HG03066 (cell line): ENCODE measurements at regions not wholly inside any gene's neighbourhood (a gene's known extent, or its start where the extent isn't known, plus 50 kb on each side); places are given as distances from the start of the nearest gene placed in this dataset.
"Not testable (repeated sequence)": the region's sequence is repeated elsewhere in the genome, so short reads cannot be mapped to it uniquely, and the experiment has no call there.

Experiments
- ATAC-seq: cut with Tn5 transposase; IDR thresholded peaks from one replicate; pipeline ENCODE4 v1.9.1; 2021; ENCODE audit warnings: low read depth; ENCODE audit not compliant: unreplicated experiment

GRCh38 chr14:82854901-82855300 lies 1321.2 kb upstream of the SEL1L start:
- no peak for ATAC-seq

DNA sequence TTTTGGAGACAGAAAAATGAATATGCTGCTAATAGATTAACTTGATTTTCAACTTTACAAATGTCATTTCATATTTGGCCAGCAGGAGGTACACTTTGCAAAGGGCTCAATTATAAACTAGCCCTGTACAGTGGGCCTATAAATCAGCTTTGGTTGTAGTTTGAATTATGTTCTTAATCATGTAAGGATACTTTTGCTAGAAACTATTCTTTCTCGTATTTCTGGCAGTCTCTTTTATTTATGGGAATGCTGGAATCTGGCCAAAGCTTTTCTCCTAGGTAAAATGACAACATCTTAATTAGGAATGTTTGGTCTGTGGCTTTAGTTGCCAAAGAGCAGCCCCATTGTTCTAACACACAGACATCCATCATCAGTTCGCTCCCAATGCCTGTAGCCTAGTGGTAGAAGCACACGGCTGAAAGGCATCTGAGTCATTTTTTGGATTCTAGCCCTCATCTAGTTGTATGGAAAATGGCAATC lies 1322.3 kb upstream of the SEL1L start:
- ATAC-seq: no peak

- no peak for ATAC-seq
Measured at GRCh38 chr14:82861313-82861712, 1327.7 kb upstream of the SEL1L start.

DNA sequence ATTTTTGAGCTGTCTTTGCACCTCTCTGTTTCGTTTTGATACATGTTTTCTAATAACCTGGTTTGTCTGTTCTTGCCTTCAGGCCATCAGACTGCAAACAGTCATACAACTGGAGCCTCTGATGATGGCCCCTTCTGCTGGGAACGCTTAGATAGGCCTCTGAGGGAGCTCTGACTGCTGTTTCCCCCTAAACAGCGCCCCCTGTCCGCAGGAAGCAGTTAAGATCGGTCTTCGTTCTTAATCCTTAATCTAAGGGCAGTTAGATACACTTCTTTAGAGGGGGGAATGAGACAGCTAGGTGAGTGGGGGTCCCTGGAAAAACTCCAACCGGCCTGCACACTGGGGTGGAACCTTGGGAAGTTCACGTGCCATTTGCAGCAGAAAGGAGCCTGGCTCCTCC lies 1338.8 kb upstream of the SEL1L start:
- no peak for ATAC-seq

DNA sequence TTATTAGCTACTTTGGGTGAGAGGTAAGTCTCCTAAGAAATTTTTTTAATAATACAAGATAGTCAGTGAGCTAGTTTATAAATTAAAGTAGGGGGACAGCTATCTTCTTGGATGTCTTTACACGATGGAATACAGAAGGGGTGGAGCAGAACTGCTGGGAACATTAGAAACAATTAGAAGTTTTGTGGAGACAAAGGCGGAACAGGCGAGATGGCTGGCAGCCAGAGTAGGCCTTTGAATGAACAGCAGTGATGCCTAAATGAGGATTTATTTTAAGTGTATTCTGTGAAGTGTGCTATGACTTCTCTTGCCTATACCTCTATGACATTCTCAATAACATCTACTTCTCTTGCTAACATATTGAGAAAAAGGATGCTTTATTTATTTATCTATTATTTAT lies 1345.3 kb upstream of the SEL1L start:
- ATAC-seq: no peak

- ATAC-seq: no peak
Measured at GRCh38 chr14:82879949-82880535, 1346.4 kb upstream of the SEL1L start.

DNA sequence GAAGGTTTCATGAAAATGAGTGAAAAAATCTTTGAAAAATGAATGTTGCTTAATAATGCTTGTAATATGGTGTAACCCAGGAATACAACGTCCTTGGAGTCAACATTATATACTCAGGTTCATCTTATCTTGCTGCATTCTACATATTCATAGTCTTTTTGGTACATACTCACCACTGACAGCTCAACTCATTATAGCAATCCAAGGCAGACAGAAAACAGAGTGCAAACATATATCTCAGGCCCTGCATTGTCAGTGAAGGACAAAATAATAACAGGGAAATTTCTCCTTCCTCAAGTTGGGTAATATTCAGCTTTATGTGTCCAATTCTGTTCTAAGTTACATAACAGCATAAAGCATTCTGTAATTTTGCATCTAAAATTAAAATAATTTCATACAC lies 1353.0 kb upstream of the SEL1L start:
- no peak for ATAC-seq

- ATAC-seq: no peak
Measured at GRCh38 chr14:82889701-82890100, 1356.0 kb upstream of the SEL1L start.

GRCh38 chr14:82896476-82896875 lies 1362.8 kb upstream of the SEL1L start:
- no peak for ATAC-seq

DNA sequence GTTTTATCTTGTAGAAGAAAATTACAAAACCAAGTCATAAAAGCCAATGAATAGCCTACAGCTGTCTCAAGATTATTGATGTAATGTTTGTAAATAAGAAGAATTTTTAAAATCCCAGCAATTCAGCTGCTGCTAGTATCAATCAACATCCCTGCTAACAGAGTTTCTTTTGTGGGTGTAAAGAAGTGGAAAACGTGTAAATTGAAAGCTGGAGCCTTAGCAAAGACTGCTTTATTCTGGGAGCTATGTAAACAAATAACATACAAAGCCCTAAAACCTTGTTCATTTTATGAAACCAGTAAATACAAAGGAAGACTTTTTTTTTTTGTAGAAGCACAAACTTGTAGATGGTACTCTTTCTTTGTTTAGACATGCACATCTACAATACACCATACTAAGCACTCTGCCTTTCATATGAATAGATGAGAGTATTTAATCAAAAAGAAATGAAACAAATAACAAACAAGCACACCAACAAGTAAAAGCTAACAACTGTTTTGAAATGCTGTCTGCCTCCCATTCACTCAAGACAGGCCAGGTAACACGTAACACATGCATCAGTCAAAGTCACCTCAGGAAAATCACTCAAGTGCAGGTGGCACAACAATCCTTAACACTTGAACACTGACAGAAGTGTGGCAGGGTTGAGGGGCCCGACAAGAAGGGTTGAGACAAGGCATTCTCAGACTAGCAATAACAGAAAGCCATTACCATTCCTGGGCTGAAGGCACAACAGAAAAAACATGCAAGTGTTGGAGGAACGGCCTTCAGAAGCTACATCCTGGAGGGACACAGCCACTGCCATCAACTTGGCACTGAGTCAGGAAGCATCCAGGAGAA lies 1364.0 kb upstream of the SEL1L start:
- no peak for ATAC-seq

DNA sequence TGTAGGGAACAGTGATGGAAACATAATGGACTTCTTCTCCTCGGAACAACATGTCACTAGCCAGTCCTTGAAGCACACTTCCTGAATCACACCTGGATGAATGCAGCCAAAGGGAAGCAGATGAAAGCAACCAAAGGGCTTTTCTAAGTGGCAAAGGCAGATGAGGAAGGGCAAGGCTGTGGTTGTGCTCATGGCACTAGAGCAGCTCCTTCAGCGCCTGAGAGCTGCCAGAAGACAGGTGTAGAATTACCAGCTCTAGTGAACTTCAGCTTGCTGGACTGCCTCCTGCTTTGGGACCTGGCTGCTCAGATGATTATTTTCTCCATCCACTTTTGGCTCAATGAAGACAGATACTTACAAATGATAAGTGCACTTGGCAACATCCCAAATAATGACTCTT lies 1372.1 kb upstream of the SEL1L start:
- ATAC-seq: no peak

GRCh38 chr14:82911930-82912329 lies 1378.3 kb upstream of the SEL1L start:
- ATAC-seq: no peak

DNA sequence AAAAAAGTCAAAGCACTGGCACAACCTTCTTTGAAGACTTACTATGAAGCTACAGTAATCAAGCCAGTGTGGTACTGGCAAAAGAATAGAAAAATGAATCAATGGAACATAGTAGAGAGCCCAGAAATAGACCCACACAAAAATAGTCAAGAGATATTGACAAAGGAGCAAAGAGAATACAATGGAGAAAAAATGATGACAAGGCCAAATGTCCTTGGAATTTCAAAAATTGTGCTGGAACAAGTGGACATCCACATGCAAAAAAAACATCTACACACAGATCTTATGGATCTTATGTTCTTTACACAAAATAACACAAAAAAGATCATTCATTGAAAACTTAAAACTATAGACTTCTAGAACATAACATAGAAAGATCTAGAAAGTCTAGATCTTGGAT lies 1379.7 kb upstream of the SEL1L start:
- no peak for ATAC-seq

GRCh38 chr14:82915381-82915780 lies 1381.7 kb upstream of the SEL1L start:
- ATAC-seq: no peak

DNA sequence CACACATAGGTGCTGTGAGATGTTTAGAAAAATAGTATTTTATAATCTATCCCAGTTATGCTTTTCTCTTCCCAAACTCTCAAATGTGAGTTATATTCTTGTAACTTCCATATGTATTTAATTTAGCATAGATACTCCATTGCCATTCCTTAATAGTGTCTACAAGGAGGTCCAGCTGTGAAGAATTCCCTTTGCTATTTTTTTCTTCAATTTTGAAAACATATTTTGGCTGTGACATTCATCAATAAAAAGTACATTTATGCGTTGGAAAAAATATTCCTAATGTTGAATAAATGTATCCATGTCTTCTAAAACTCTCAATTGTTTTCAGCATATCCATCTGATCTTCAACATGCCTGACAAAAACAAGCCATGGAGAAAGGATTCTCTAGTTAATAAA lies 1402.0 kb upstream of the SEL1L start:
- no peak for ATAC-seq

DNA sequence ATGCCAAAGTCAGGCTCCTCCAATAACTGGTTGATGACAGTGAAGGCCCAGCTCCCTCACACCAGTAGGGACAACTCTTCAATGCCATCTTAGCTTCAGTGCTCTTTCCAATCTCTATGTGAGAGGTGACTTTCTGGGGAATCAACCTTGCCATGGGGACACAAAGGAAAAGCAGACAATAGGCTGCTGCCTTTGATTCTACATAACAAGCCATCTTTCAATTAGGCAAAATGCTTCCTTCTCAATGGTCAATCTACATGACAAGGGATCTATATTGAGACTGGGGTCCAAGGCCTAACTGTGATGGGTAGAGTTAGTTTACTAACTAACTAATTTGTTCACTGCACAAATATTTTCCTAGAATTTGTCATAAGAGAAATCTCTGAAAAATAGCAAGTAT lies 1417.5 kb upstream of the SEL1L start:
- ATAC-seq: no peak

DNA sequence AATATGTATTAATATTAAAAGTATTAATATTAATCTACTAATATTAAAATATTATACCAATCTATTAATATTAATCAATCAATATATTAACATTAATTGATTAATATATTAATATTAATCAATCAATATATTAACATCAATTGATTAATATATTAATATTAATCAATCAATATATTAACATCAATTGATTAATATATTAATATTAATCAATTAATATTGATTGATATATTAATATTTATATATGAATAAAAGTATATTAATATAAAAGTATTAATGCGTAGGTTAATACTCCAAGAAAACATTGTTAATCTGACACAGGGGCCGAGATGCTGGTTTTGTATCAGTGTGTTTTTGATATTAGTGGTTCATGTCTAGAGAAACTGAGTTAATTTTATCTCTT lies 1430.1 kb upstream of the SEL1L start:
- ATAC-seq: no peak

DNA sequence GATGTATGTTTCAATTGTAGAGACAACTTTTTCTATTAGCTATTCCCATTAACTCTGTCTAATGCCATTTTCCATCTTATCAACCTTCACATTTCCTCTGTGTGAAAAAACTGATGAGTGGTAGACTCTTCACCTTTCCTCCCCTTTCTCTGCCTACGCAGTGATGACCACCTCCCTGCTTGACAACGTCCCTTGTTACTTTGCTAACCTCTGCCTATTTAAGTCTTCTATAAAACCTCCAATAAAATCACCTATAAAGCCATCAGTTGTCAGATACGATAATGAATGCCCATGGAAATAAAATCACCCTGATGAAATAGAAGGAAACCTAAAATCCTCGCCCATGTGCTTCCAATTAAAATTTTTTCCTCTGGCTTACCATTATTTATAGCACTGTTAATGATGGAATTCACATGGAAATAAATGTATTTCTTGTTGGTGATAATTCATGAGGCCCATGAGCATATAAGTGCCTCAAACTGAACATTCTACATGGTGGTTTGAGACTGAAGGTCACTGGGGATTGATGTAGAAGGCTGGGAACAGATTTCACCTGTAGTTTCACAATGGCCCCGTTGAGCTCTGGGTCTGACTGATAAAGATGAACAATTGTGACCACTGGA lies 1454.0 kb upstream of the SEL1L start:
- ATAC-seq: no peak

GRCh38 chr14:82994547-82994946 lies 1460.9 kb upstream of the SEL1L start:
- not testable (repeated sequence) for ATAC-seq

GRCh38 chr14:82999802-83000201 lies 1466.1 kb upstream of the SEL1L start:
- ATAC-seq: no peak

GRCh38 chr14:83004456-83005006 lies 1470.9 kb upstream of the SEL1L start:
- ATAC-seq: no peak
